ENCODE measurements at regions not wholly inside any gene's neighbourhood (a gene's known extent, or its start where the extent isn't known, plus 50 kb on each side); places are given as distances from the start of the nearest gene placed in this dataset.

- Histone ChIP-seq H3K9me3 (peaks cover 0 to 7% (median 0%) of the 10 kb centered on the region in 3 donors), H3K4me1 (no peaks in the 10 kb centered on the region), H3K27me3 (no peaks in the 10 kb centered on the region), H3K36me3 (no peaks in the 10 kb centered on the region), H3K4me3 (no peak overlapping the region), H3K27ac (no peak overlapping the region)
- WGBS, 2 donors (ENCODE audit: low coverage in 1 of 2), result 74 to 89% methylated on average over 3 to 4 of the region's 5 CpGs
- ATAC-seq, result no peak
- TF ChIP-seq POLR2A (IDR thresholded peaks at IDR 0.05) (no peak), CTCF (IDR thresholded peaks at IDR 0.05) (no peak)
Measured at GRCh38 chr17:65415991-65416390, 145.5 kb downstream of the AXIN2 start.

- no peak for ATAC-seq
- Histone ChIP-seq H3K27me3 (no peaks in the 10 kb centered on the region), H3K4me3 (no peak overlapping the region), H3K9me3 (peaks cover 0 to 8% (median 0%) of the 10 kb centered on the region in 3 donors), H3K36me3 (no peaks in the 10 kb centered on the region), H3K4me1 (no peaks in the 10 kb centered on the region), H3K27ac (no peak overlapping the region)
- WGBS, 2 donors (ENCODE audit: low coverage in 1 of 2), result 83 to 100% methylated on average over 1 to 2 of the region's 2 CpGs
- TF ChIP-seq EP300 (IDR thresholded peaks at IDR 0.05) (no peak), POLR2A (IDR thresholded peaks at IDR 0.05) (no peak), POLR2AphosphoS5 (IDR thresholded peaks at IDR 0.05) (no peak), CTCF (IDR thresholded peaks at IDR 0.05) (no peak)
Measured at GRCh38 chr17:65413390-65413789, 148.1 kb downstream of the AXIN2 start.

GRCh38 chr17:65409381-65409780 is 152.1 kb downstream of the AXIN2 start:
- no peaks in the 10 kb centered on the region for H3K27me3 ChIP-seq
- H3K4me1 ChIP-seq, result no peaks in the 10 kb centered on the region
- no peaks in the 10 kb centered on the region for H3K36me3 ChIP-seq
- H3K4me3 ChIP-seq, result no peak overlapping the region
- peaks cover 0 to 8% (median 0%) of the 10 kb centered on the region in 3 donors for H3K9me3 ChIP-seq
- H3K27ac ChIP-seq, result no peak overlapping the region
- ATAC-seq, result no peak
- WGBS, 2 donors (ENCODE audit: low coverage in 1 of 2), result 41% methylated on average over 1 of the region's 1 CpG; no CpG with 5 or more reads in 1 of the 2 donors
- no peak for TF ChIP-seq CTCF (IDR thresholded peaks at IDR 0.05)
- no peak for TF ChIP-seq EP300 (IDR thresholded peaks at IDR 0.05)
- TF ChIP-seq POLR2AphosphoS5 (IDR thresholded peaks at IDR 0.05), result no peak
- no peak for TF ChIP-seq POLR2A (IDR thresholded peaks at IDR 0.05)

GRCh38 chr17:65408050-65408449 is 153.4 kb downstream of the AXIN2 start:
- 90 to 94% methylated on average over 2 of the region's 2 CpGs for WGBS, 2 donors (ENCODE audit: low coverage in 1 of 2)

More at GRCh38 chr17:65408050-65408449, 153.4 kb downstream of the AXIN2 start:
- Histone ChIP-seq H3K36me3 (no peaks in the 10 kb centered on the region), H3K4me1 (no peaks in the 10 kb centered on the region), H3K27me3 (peaks cover 3% of the 10 kb centered on the region), H3K27ac (no peak overlapping the region), H3K4me3 (no peak overlapping the region), H3K9me3 (peaks cover 0 to 8% (median 0%) of the 10 kb centered on the region in 3 donors)
- ATAC-seq, result no peak
- no peak for TF ChIP-seq EP300 (IDR thresholded peaks at IDR 0.05)
- TF ChIP-seq POLR2A (IDR thresholded peaks at IDR 0.05), result no peak
- no peak for TF ChIP-seq CTCF (IDR thresholded peaks at IDR 0.05)
- no peak for TF ChIP-seq POLR2AphosphoS5 (IDR thresholded peaks at IDR 0.05)
